OCI-LY1 (cell line): ENCODE measurements at regions not wholly inside any gene's neighbourhood (a gene's known extent, or its start where the extent isn't known, plus 50 kb on each side); places are given as distances from the start of the nearest gene placed in this dataset.
"Not testable (repeated sequence)": the region's sequence is repeated elsewhere in the genome, so short reads cannot be mapped to it uniquely, and the experiment has no call there.

Source experiments
- H2AFZ ChIP-seq: fragments of 200-600 bp; sonication (generic), shearing (Covaris generic); 2 replicates; pipeline ENCODE4 v1.6.0; 2014; ENCODE audit warnings: antibody characterized with exemption, mild to moderate bottlenecking, low read length
- H3F3A ChIP-seq: fragments of 200-600 bp; sonication (generic), shearing (Covaris generic); 2 replicates; pipeline ENCODE4 v1.6.0; 2014; ENCODE audit warnings: mild to moderate bottlenecking, antibody characterized with exemption, low read length, moderate library complexity; ENCODE audit not compliant: insufficient read depth
- H3K27ac ChIP-seq: fragments of 200-600 bp; sonication (generic); 2 replicates; pipeline ENCODE4 v1.5.1; 2014; ENCODE audit warnings: low read length, mixed run types, mild to moderate bottlenecking, low read depth; ENCODE audit not compliant: poor library complexity, severe bottlenecking
- H3K27me3 ChIP-seq: fragments of 200-600 bp; sonication (generic); 2 replicates; pipeline ENCODE4 v1.6.0; 2014; ENCODE audit warnings: antibody characterized with exemption, mild to moderate bottlenecking, low read length, moderate library complexity; ENCODE audit not compliant: insufficient read depth
- H3K36me3 ChIP-seq: fragments of 200-600 bp; sonication (generic); 2 replicates; pipeline ENCODE4 v1.6.1; 2014; ENCODE audit warnings: mild to moderate bottlenecking, antibody characterized with exemption, low read length, moderate library complexity, mixed read lengths; ENCODE audit not compliant: insufficient read depth
- H3K4me1 ChIP-seq: fragments of 200-600 bp; sonication (generic); 2 replicates; pipeline ENCODE4 v1.5.1; 2014; ENCODE audit warnings: mild to moderate bottlenecking, low read length, moderate library complexity; ENCODE audit not compliant: insufficient read depth, severe bottlenecking
- H3K4me2 ChIP-seq: fragments of 200-600 bp; sonication (generic), shearing (Covaris generic); 2 replicates; pipeline ENCODE4 v1.6.1; 2014; ENCODE audit warnings: low read length
- H3K4me3 ChIP-seq: fragments of 200-600 bp; sonication (generic); 2 replicates; pipeline ENCODE4 v1.5.1; 2014; ENCODE audit warnings: low read length, low read depth, mild to moderate bottlenecking, mixed read lengths; ENCODE audit not compliant: poor library complexity, severe bottlenecking
- H3K79me2 ChIP-seq: fragments of 200-600 bp; shearing (Covaris generic); 2 replicates; pipeline ENCODE4 v1.6.1; 2016; ENCODE audit warnings: mixed run types, low read length, mixed read lengths; ENCODE audit not compliant: insufficient read depth
- H3K9ac ChIP-seq: fragments of 200-600 bp; sonication (generic), shearing (Covaris generic); 2 replicates; pipeline ENCODE4 v1.6.1; 2014; ENCODE audit warnings: mild to moderate bottlenecking, low read length, mixed read lengths
- H3K9me2 ChIP-seq: fragments of 200-600 bp; sonication (generic), shearing (Covaris generic); 2 replicates; pipeline ENCODE4 v1.6.1; 2014; ENCODE audit warnings: low read depth, mild to moderate bottlenecking, low read length, mixed read lengths
- H3K9me3 ChIP-seq: fragments of 200-600 bp; shearing (Covaris generic); 2 replicates; pipeline ENCODE4 v1.6.1; 2014; ENCODE audit warnings: low read length, mixed read lengths
- H4K20me1 ChIP-seq: fragments of 200-600 bp; sonication (generic), shearing (Covaris generic); 2 replicates; pipeline ENCODE4 v1.6.0; 2016; ENCODE audit warnings: mild to moderate bottlenecking, low read length; ENCODE audit not compliant: insufficient read depth
- EZH2 ChIP-seq: fragments of 200-600 bp; sonication (generic), shearing (Covaris generic); IDR thresholded peaks from 2 replicates; pipeline ENCODE4 v1.8.0; 2017; ENCODE audit warnings: borderline replicate concordance, mixed run types, mild to moderate bottlenecking, antibody characterized with exemption, low read length, moderate library complexity, mixed read lengths
- TF ChIP-seq, protein P1 (sequence below): fragments of 200-600 bp; sonication (generic), shearing (Covaris generic); IDR thresholded peaks from 2 replicates; pipeline ENCODE4 v1.5.1; 2017; ENCODE audit warnings: mild to moderate bottlenecking, antibody characterized with exemption, low read length, moderate library complexity, mixed read lengths

DNA sequence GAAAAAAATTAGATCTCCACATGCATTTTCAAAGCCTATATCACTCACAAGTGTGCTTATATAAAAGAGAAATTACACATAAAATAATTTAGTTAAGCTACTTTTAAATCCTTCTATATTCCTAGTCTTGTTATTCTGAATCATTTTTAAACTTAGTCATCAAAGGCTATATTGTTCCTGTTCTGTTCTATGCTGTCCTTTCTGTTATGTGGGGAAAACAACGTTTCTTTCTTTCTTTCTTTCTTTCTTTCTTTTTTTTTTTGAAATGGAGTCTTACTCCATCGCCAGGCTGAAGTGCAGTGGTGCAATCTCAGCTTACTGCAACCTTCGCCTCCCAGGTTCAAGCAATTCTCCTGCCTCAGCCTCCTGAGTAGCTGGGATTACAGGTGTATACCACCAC lies 389.2 kb upstream of the FTMT start:
- H2AFZ ChIP-seq: no peak overlapping the region
- no peak overlapping the region for H3K27ac ChIP-seq
- H3K4me2 ChIP-seq: no peak overlapping the region
- H3K9me2 ChIP-seq: no peaks in the 10 kb centered on the region
- no peak overlapping the region for H3K9ac ChIP-seq
- H3K27me3 ChIP-seq: no peaks in the 10 kb centered on the region
- H3K9me3 ChIP-seq: no peaks in the 10 kb centered on the region
- H3K36me3 ChIP-seq: no peaks in the 10 kb centered on the region
- no peaks in the 10 kb centered on the region for H3K79me2 ChIP-seq
- no peaks in the 10 kb centered on the region for H4K20me1 ChIP-seq
- H3K4me3 ChIP-seq: no peak overlapping the region
- TF ChIP-seq, protein P1, sequence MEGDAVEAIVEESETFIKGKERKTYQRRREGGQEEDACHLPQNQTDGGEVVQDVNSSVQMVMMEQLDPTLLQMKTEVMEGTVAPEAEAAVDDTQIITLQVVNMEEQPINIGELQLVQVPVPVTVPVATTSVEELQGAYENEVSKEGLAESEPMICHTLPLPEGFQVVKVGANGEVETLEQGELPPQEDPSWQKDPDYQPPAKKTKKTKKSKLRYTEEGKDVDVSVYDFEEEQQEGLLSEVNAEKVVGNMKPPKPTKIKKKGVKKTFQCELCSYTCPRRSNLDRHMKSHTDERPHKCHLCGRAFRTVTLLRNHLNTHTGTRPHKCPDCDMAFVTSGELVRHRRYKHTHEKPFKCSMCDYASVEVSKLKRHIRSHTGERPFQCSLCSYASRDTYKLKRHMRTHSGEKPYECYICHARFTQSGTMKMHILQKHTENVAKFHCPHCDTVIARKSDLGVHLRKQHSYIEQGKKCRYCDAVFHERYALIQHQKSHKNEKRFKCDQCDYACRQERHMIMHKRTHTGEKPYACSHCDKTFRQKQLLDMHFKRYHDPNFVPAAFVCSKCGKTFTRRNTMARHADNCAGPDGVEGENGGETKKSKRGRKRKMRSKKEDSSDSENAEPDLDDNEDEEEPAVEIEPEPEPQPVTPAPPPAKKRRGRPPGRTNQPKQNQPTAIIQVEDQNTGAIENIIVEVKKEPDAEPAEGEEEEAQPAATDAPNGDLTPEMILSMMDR: no peak
- no peak for TF ChIP-seq EZH2
- H3K4me1 ChIP-seq: no peaks in the 10 kb centered on the region
- no peaks in the 10 kb centered on the region for H3F3A ChIP-seq

DNA sequence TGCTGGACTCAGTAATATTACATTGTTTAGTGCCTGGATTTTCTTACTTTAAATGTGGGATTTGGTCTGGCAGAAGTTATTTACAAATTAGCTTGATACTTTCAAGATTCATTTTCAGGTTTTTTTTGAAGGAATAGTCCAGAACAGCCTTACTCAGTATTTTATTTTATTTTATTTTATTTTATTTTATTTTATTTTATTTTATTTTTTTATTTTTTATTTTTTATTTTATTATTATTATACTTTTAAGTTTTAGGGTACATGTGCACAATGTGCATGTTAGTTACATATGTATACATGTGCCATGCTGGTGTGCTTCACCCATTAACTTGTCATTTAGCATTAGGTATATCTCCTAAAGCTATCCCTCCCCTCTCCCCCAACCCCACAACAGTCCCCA lies 380.5 kb upstream of the FTMT start:
- not testable (repeated sequence) for H3K36me3 ChIP-seq, H3K4me3 ChIP-seq, H3K9ac ChIP-seq, H3K27ac ChIP-seq, H2AFZ ChIP-seq, H3K9me3 ChIP-seq, H3F3A ChIP-seq, H4K20me1 ChIP-seq, H3K4me2 ChIP-seq, H3K4me1 ChIP-seq, H3K9me2 ChIP-seq, H3K79me2 ChIP-seq, H3K27me3 ChIP-seq

DNA sequence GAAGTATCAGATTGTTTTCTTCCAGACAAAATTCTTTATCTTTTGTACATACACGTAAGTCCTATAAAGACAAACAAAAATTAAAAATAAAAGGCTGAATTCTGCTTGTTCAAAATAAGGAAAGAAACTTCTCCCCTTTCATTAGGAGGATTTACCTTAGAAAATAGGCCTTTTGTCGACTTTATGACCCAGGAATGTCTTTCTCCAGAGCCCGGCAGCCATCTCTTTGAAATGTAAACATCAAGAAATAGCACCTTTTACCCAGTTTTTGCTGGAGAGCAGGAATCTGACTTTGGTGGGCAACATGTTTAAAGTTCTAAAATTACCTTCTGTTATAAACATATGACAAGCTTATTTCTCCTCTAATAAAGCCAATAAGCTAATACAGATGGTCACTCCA lies 373.0 kb upstream of the FTMT start:
- H3K36me3 ChIP-seq: no peaks in the 10 kb centered on the region
- no peak overlapping the region for H3K9ac ChIP-seq
- no peak overlapping the region for H2AFZ ChIP-seq
- no peaks in the 10 kb centered on the region for H4K20me1 ChIP-seq
- H3K9me3 ChIP-seq: no peaks in the 10 kb centered on the region
- H3F3A ChIP-seq: no peaks in the 10 kb centered on the region
- H3K4me1 ChIP-seq: no peaks in the 10 kb centered on the region
- H3K4me3 ChIP-seq: no peak overlapping the region
- H3K9me2 ChIP-seq: no peaks in the 10 kb centered on the region
- no peak overlapping the region for H3K27ac ChIP-seq
- no peak overlapping the region for H3K4me2 ChIP-seq
- H3K79me2 ChIP-seq: no peaks in the 10 kb centered on the region
- no peaks in the 10 kb centered on the region for H3K27me3 ChIP-seq
- TF ChIP-seq EZH2: no peak
- TF ChIP-seq, protein P1: no peak

DNA sequence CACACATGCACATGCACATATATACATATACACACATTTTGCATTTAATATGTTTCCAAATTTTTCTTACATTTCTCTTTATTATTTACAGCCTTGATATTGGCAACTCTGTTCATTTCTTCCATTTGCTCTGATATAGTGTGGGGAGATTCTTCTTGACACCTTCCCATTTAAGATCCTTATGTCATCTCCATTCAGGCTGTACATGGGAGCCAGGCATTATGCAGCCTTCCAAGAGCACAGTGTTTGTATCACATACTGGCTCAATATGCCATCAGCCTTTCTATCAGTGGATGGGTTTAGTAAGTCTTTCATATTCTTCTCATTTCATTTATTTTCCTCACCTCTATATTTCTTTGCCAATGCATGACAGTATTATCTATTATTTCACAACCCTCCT lies 372.3 kb upstream of the FTMT start:
- H3K4me1 ChIP-seq: no peaks in the 10 kb centered on the region
- H3K4me3 ChIP-seq: no peak overlapping the region
- H3K9ac ChIP-seq: no peak overlapping the region
- TF ChIP-seq, protein P1: no peak
- no peak for TF ChIP-seq EZH2
- H3K4me2 ChIP-seq: no peak overlapping the region
- no peak overlapping the region for H2AFZ ChIP-seq
- no peaks in the 10 kb centered on the region for H3K36me3 ChIP-seq
- H3K27ac ChIP-seq: no peak overlapping the region
- no peaks in the 10 kb centered on the region for H4K20me1 ChIP-seq
- no peaks in the 10 kb centered on the region for H3K79me2 ChIP-seq
- no peaks in the 10 kb centered on the region for H3F3A ChIP-seq
- H3K9me3 ChIP-seq: no peaks in the 10 kb centered on the region
- H3K9me2 ChIP-seq: no peaks in the 10 kb centered on the region
- no peaks in the 10 kb centered on the region for H3K27me3 ChIP-seq
